SK-N-SH treated with all-trans-retinoic acid at 6 μM for 48 hours (cell line): ENCODE measurements at regions not wholly inside any gene's neighbourhood (a gene's known extent, or its start where the extent isn't known, plus 50 kb on each side); places are given as distances from the start of the nearest gene placed in this dataset.

ENCODE experiments used
- ATAC-seq: fragments of 200-7000 bp; cut with Tn5 transposase; 3 replicates; pipeline ENCODE4 v1.9.1; 2020; ENCODE audit warnings: mild to moderate bottlenecking, moderate library complexity
- ARNTL ChIP-seq: fragments of 450-650 bp; formaldehyde crosslinking; IDR thresholded peaks from 2 replicates; pipeline ENCODE4 v1.5.0; 2020; ENCODE audit warnings: low read depth, mild to moderate bottlenecking, moderate library complexity, borderline replicate concordance
- CREB5 ChIP-seq: fragments of 250-450 bp; sonication (Bioruptor Pico); IDR thresholded peaks from 2 replicates; pipeline ENCODE4 v1.5.1; 2020; ENCODE audit warnings: low read depth, mild to moderate bottlenecking, moderate library complexity
- CSDC2 ChIP-seq: fragments of 250-450 bp; sonication (Bioruptor Pico); IDR thresholded peaks from 2 replicates; pipeline ENCODE4 v1.5.0; 2020; ENCODE audit warnings: mild to moderate bottlenecking, moderate library complexity
- CSRNP3 ChIP-seq: fragments of 250-450 bp; sonication (Bioruptor Pico); IDR thresholded peaks from 2 replicates; pipeline ENCODE4 v1.5.1; 2021; ENCODE audit warnings: mild to moderate bottlenecking, moderate library complexity
- ESRRG ChIP-seq: fragments of 250-450 bp; sonication (Bioruptor Pico); IDR thresholded peaks from 2 replicates; pipeline ENCODE4 v1.6.1; 2021; ENCODE audit warnings: mild to moderate bottlenecking
- GLIS3 ChIP-seq: fragments of 250-450 bp; sonication (Bioruptor Pico); IDR thresholded peaks from 2 replicates; pipeline ENCODE4 v1.5.0; 2020; ENCODE audit warnings: mild to moderate bottlenecking, moderate library complexity
- ISL1 ChIP-seq: fragments of 250-450 bp; sonication (Bioruptor Pico); IDR thresholded peaks from 2 replicates; pipeline ENCODE4 v2.1.2; 2022; ENCODE audit warnings: mild to moderate bottlenecking, moderate library complexity
- OSR1 ChIP-seq: fragments of 250-450 bp; sonication (Bioruptor Pico); IDR thresholded peaks from 2 replicates; pipeline ENCODE4 v1.8.0; 2022; ENCODE audit warnings: moderate library complexity, mild to moderate bottlenecking, inconsistent platforms
- PATZ1 ChIP-seq: fragments of 250-450 bp; sonication (Bioruptor Pico); IDR thresholded peaks from 2 replicates; pipeline ENCODE4 v1.8.0; 2020; ENCODE audit warnings: mild to moderate bottlenecking, moderate library complexity, borderline replicate concordance
- POU6F1 ChIP-seq: fragments of 250-450 bp; sonication (Bioruptor Pico); IDR thresholded peaks from 2 replicates; pipeline ENCODE4 v1.8.0; 2021; ENCODE audit warnings: low read depth, mild to moderate bottlenecking, moderate library complexity, borderline replicate concordance
- PPARA ChIP-seq: fragments of 250-450 bp; sonication (Bioruptor Pico); IDR thresholded peaks from 2 replicates; pipeline ENCODE4 v1.5.0; 2020; ENCODE audit warnings: mild to moderate bottlenecking, borderline replicate concordance
- RARB ChIP-seq: fragments of 250-450 bp; sonication (Bioruptor Pico); IDR thresholded peaks from 2 replicates; pipeline ENCODE4 v1.8.0; 2021; ENCODE audit warnings: mild to moderate bottlenecking, moderate library complexity
- SNAI2 ChIP-seq: fragments of 250-450 bp; sonication (Bioruptor Pico); IDR thresholded peaks from 2 replicates; pipeline ENCODE4 v1.5.0; 2020; ENCODE audit warnings: mild to moderate bottlenecking, moderate library complexity
- TOX ChIP-seq: fragments of 250-450 bp; sonication (Bioruptor Pico); IDR thresholded peaks from 2 replicates; pipeline ENCODE4 v1.8.0; 2021; ENCODE audit warnings: mild to moderate bottlenecking, moderate library complexity, borderline replicate concordance
- TSHZ2 ChIP-seq: fragments of 250-450 bp; sonication (Bioruptor Pico); IDR thresholded peaks from 2 replicates; pipeline ENCODE4 v1.5.0; 2020; ENCODE audit warnings: mild to moderate bottlenecking, moderate library complexity
- ZC3H10 ChIP-seq: fragments of 250-450 bp; sonication (Bioruptor Pico); IDR thresholded peaks from 2 replicates; pipeline ENCODE4 v1.5.1; 2021; ENCODE audit warnings: mild to moderate bottlenecking, moderate library complexity
- ZFP3 ChIP-seq: fragments of 250-450 bp; sonication (Bioruptor Pico); IDR thresholded peaks from 2 replicates; pipeline ENCODE4 v1.5.0; 2020; ENCODE audit warnings: mild to moderate bottlenecking, moderate library complexity
- ZFP30 ChIP-seq: fragments of 450-650 bp; formaldehyde crosslinking; IDR thresholded peaks from 2 replicates; pipeline ENCODE4 v1.5.0; 2022; ENCODE audit warnings: mild to moderate bottlenecking, moderate library complexity
- ZNF565 ChIP-seq: fragments of 450-650 bp; formaldehyde crosslinking; conservative IDR thresholded peaks from 2 replicates; pipeline ENCODE4 v1.5.0; 2020; ENCODE audit warnings: low read depth, mild to moderate bottlenecking, moderate library complexity
- ZNF70 ChIP-seq: fragments of 450-650 bp; formaldehyde crosslinking; IDR thresholded peaks from 2 replicates; pipeline ENCODE4 v1.5.0; 2020; ENCODE audit warnings: mild to moderate bottlenecking, moderate library complexity
- ZNF8 ChIP-seq: fragments of 450-650 bp; formaldehyde crosslinking; IDR thresholded peaks from 2 replicates; pipeline ENCODE4 v1.5.0; 2020; ENCODE audit warnings: mild to moderate bottlenecking, moderate library complexity

- TF ChIP-seq SNAI2 (CRISPR knock-in tag) (no peak), ZFP3 (CRISPR knock-in tag) (no peak), ISL1 (CRISPR knock-in tag) (no peak), POU6F1 (no peak), ESRRG (CRISPR knock-in tag) (no peak), PATZ1 (CRISPR knock-in tag) (no peak), ARNTL (CRISPR knock-in tag) (no peak), ZFP30 (no peak), OSR1 (CRISPR knock-in tag) (no peak), RARB (CRISPR knock-in tag) (no peak), ZC3H10 (CRISPR knock-in tag) (no peak), TOX (CRISPR knock-in tag) (no peak), ZNF70 (CRISPR knock-in tag) (no peak), CREB5 (CRISPR knock-in tag) (no peak), ZNF565 (no peak), CSRNP3 (CRISPR knock-in tag) (no peak)
Measured at GRCh38 chr2:212682937-212683336, 144.3 kb upstream of the ERBB4 start.

GRCh38 chr2:212677466-212677865 lies 138.9 kb upstream of the ERBB4 start:
- ATAC-seq = no peak
- TF ChIP-seq PATZ1 (CRISPR knock-in tag) (no peak), GLIS3 (CRISPR knock-in tag) (no peak)

More at GRCh38 chr2:212682937-212683336, 144.3 kb upstream of the ERBB4 start:
- no peak for ATAC-seq

GRCh38 chr2:212672186-212672585 lies 133.6 kb upstream of the ERBB4 start:
- no peak for ATAC-seq
- TF ChIP-seq TSHZ2 (CRISPR knock-in tag) (no peak), ZFP30 (no peak), ZNF565 (no peak), PATZ1 (CRISPR knock-in tag) (no peak), POU6F1 (no peak), ZNF8 (CRISPR knock-in tag) (no peak), OSR1 (CRISPR knock-in tag) (no peak), GLIS3 (CRISPR knock-in tag) (no peak), ZC3H10 (CRISPR knock-in tag) (no peak), ZFP3 (CRISPR knock-in tag) (no peak), CSDC2 (no peak), ZNF70 (CRISPR knock-in tag) (no peak), CSRNP3 (CRISPR knock-in tag) (no peak), PPARA (CRISPR knock-in tag) (no peak), ARNTL (CRISPR knock-in tag) (no peak), RARB (CRISPR knock-in tag) (no peak)
